H1 (cell line): ENCODE measurements at regions not wholly inside any gene's neighbourhood (a gene's known extent, or its start where the extent isn't known, plus 50 kb on each side); places are given as distances from the start of the nearest gene placed in this dataset.

Experiments used
- CTCF ChIA-PET: fragments of 300-600 bp; sonication (Branson Sonifier 250); formaldehyde crosslinking; loops from one replicate; lab custom pipeline; 2021; ENCODE audit not compliant: partially characterized antibody; lab: Charles Lee
- POLR2A ChIA-PET: fragments of 300-600 bp; sonication (Branson Sonifier 250); formaldehyde crosslinking; loops from one replicate; lab custom pipeline; 2021; ENCODE audit warnings: inconsistent platforms; ENCODE audit not compliant: partially characterized antibody; lab: Charles Lee
- DNase-seq, 2 experiments: peaks; one replicate each; pipeline versions ENCODE4 v3.0.0 to v3.0.0-alpha.2; 2010 to 2022; ENCODE audit warnings: low spot score in 2 of 2, low read depth in 1 of 2, mixed read lengths in 1 of 2
- FAIRE-seq: peaks from 2 replicates; lab custom pipeline; 2011; peaks lifted over from hg19 to GRCh38; lab: Jason Lieb, UNC
- H2AFZ ChIP-seq: 2 replicates; pipeline ENCODE4 v1.8.1; 2012; ENCODE audit warnings: low read length, inconsistent platforms
- H2AK5ac ChIP-seq: 2 replicates; pipeline ENCODE4 v1.6.1; 2013; ENCODE audit warnings: low read depth, low read length
- H2BK120ac ChIP-seq: replicated peaks from 2 replicates; pipeline ENCODE3; 2013; ENCODE audit warnings: low read depth, low read length, inconsistent platforms
- H2BK12ac ChIP-seq: 2 replicates; pipeline ENCODE4 v1.6.1; 2013; ENCODE audit warnings: low read depth, low read length
- H2BK15ac ChIP-seq: 2 replicates; pipeline ENCODE4 v1.6.1; 2013; ENCODE audit warnings: low read length
- H2BK20ac ChIP-seq: 2 replicates; pipeline ENCODE4 v1.6.1; 2013; ENCODE audit warnings: low read length
- H2BK5ac ChIP-seq: 2 replicates; pipeline ENCODE4 v1.6.1; 2013; ENCODE audit warnings: low read depth, low read length
- H3K14ac ChIP-seq: 2 replicates; pipeline ENCODE4 v1.6.1; 2013; ENCODE audit warnings: inconsistent platforms; ENCODE audit not compliant: insufficient read length
- H3K18ac ChIP-seq: 2 replicates; pipeline ENCODE4 v1.6.1; 2013; ENCODE audit warnings: low read length; ENCODE audit errors: extremely low read depth
- H3K23ac ChIP-seq: 2 replicates; pipeline ENCODE4 v1.6.1; 2013; ENCODE audit warnings: inconsistent platforms; ENCODE audit not compliant: insufficient read length
- H3K23me2 ChIP-seq: 2 replicates; pipeline ENCODE4 v1.6.1; 2013; ENCODE audit warnings: low read depth, low read length
- H3K27ac ChIP-seq: 2 replicates; pipeline ENCODE4 v1.6.1; 2011; ENCODE audit warnings: low read depth, low read length, inconsistent platforms
- H3K27me3 ChIP-seq, 4 experiments: replicated peaks in 1 of 4; 1 replicate in 1 of 4; 2 replicates in 3 of 4; pipeline versions ENCODE4 v1.6.1 to v1.8.1; 2011 to 2013; ENCODE audit warnings: low read length in 3 of 4, mild to moderate bottlenecking in 3 of 4, inconsistent platforms in 2 of 4, mixed read lengths in 2 of 4, moderate library complexity in 1 of 4; ENCODE audit not compliant: control insufficient read depth in 3 of 4, insufficient read depth in 3 of 4; ENCODE audit errors: extremely low read depth in 1 of 4
- H3K36me3 ChIP-seq, 4 experiments: 2 replicates each; pipeline versions ENCODE4 v1.6.1 to v1.8.1; 2011 to 2013; ENCODE audit warnings: mild to moderate bottlenecking in 4 of 4, low read length in 3 of 4, moderate library complexity in 2 of 4, control low read depth in 1 of 4, inconsistent platforms in 1 of 4; ENCODE audit not compliant: insufficient read depth in 4 of 4, control insufficient read depth in 2 of 4
- H3K4ac ChIP-seq: replicated peaks from 2 replicates; pipeline ENCODE3; 2013; ENCODE audit warnings: low read length, low read depth, mixed read lengths, inconsistent platforms; ENCODE audit not compliant: insufficient read length
- H3K4me1 ChIP-seq, 4 experiments: replicated peaks in 1 of 4; 1 replicate in 1 of 4; 2 replicates in 3 of 4; pipeline versions ENCODE4 v1.6.1 to v1.8.1; 2011 to 2013; ENCODE audit warnings: low read length in 3 of 4, inconsistent platforms in 2 of 4, mixed read lengths in 1 of 4; ENCODE audit not compliant: insufficient read depth in 4 of 4, control insufficient read depth in 3 of 4
- H3K4me2 ChIP-seq, 2 experiments: 2 replicates each; pipeline versions ENCODE4 v1.6.1 to v1.8.1; 2011 to 2013; ENCODE audit warnings: low read depth in 2 of 2, low read length in 2 of 2, control low read depth in 1 of 2, inconsistent platforms in 1 of 2, mild to moderate bottlenecking in 1 of 2; ENCODE audit not compliant: insufficient read depth in 1 of 2
- H3K4me3 ChIP-seq, 4 experiments: fragments of 200-600, 300-600 bp in 1 of 4; sonication (generic), shearing (Covaris generic), sonication (Bioruptor Twin) in 1 of 4; 2 replicates each; pipeline versions ENCODE4 v1.5.1 to v1.8.1; 2011 to 2016; ENCODE audit warnings: low read length in 4 of 4, low read depth in 3 of 4, control low read depth in 2 of 4, inconsistent platforms in 2 of 4, mild to moderate bottlenecking in 2 of 4, mixed read lengths in 1 of 4, moderate library complexity in 1 of 4; ENCODE audit not compliant: insufficient read depth in 2 of 4; ENCODE audit errors: extremely low read depth in 1 of 4
- H3K56ac ChIP-seq: replicated peaks from 2 replicates; pipeline ENCODE3; 2013; ENCODE audit warnings: low read depth, mild to moderate bottlenecking, mixed read lengths, low read length, inconsistent platforms; ENCODE audit not compliant: insufficient read length
- H3K79me1 ChIP-seq: 2 replicates; pipeline ENCODE4 v1.6.1; 2013; ENCODE audit warnings: low read depth, low read length, control low read depth
- H3K79me2 ChIP-seq, 2 experiments: 2 replicates each; pipeline versions ENCODE4 v1.6.1 to v1.8.1; 2012 to 2013; ENCODE audit warnings: low read length in 2 of 2, mild to moderate bottlenecking in 2 of 2, inconsistent platforms in 1 of 2; ENCODE audit not compliant: insufficient read depth in 2 of 2, control insufficient read depth in 1 of 2
- H3K9ac ChIP-seq, 4 experiments: replicated peaks in 1 of 4; 1 replicate in 1 of 4; 2 replicates in 3 of 4; pipeline versions ENCODE4 v1.6.1 to v1.8.1; 2011 to 2013; ENCODE audit warnings: low read depth in 3 of 4, low read length in 3 of 4, control low read depth in 2 of 4, mild to moderate bottlenecking in 2 of 4, moderate library complexity in 2 of 4, inconsistent platforms in 1 of 4; ENCODE audit errors: extremely low read depth in 1 of 4
- H3K9me3 ChIP-seq, 2 experiments: 2 replicates each; pipeline versions ENCODE4 v1.6.1 to v1.8.1; 2012 to 2013; ENCODE audit warnings: mild to moderate bottlenecking in 2 of 2, moderate library complexity in 2 of 2, control low read depth in 1 of 2, inconsistent platforms in 1 of 2, low read depth in 1 of 2, low read length in 1 of 2, mixed read lengths in 1 of 2; ENCODE audit not compliant: insufficient read depth in 2 of 2
- H4K20me1 ChIP-seq, 2 experiments: replicated peaks in 1 of 2; 2 replicates each; pipeline versions ENCODE3 to v1.8.1; 2011 to 2013; ENCODE audit warnings: inconsistent platforms in 2 of 2, low read length in 2 of 2, mild to moderate bottlenecking in 1 of 2; ENCODE audit not compliant: insufficient read depth in 2 of 2, control insufficient read depth in 1 of 2
- H4K5ac ChIP-seq: 2 replicates; pipeline ENCODE4 v1.6.1; 2013; ENCODE audit warnings: low read length, low read depth, mixed read lengths, inconsistent platforms; ENCODE audit not compliant: insufficient read length
- H4K8ac ChIP-seq: 2 replicates; pipeline ENCODE4 v1.8.0; 2013; ENCODE audit warnings: mild to moderate bottlenecking, moderate library complexity, low read length, inconsistent platforms; ENCODE audit not compliant: insufficient read depth; ENCODE audit errors: extremely low read depth
- H4K91ac ChIP-seq: replicated peaks from 2 replicates; pipeline ENCODE3; 2013; ENCODE audit warnings: low read length, mixed read lengths, inconsistent platforms; ENCODE audit not compliant: insufficient read length
- E2F6 ChIP-seq: IDR thresholded peaks from 2 replicates; pipeline ENCODE4 v1.6.1; 2012; ENCODE audit warnings: inconsistent platforms
- JUND ChIP-seq: IDR thresholded peaks from 2 replicates; pipeline ENCODE4 v1.6.1; 2011; ENCODE audit warnings: mild to moderate bottlenecking, improper control_type of control experiment, low read length
- RXRA ChIP-seq: IDR thresholded peaks from 2 replicates; pipeline ENCODE4 v1.6.1; 2011; ENCODE audit warnings: low read depth, mild to moderate bottlenecking, low read length, moderate library complexity; ENCODE audit not compliant: insufficient read depth
- SP4 ChIP-seq: IDR thresholded peaks from 2 replicates; pipeline ENCODE4 v1.6.1; 2012; ENCODE audit warnings: low read length, inconsistent platforms
- TBP ChIP-seq: IDR thresholded peaks from 2 replicates; pipeline ENCODE4 v1.6.1; 2011; ENCODE audit warnings: low read depth, low read length, improper control_type of control experiment
- TCF12 ChIP-seq: IDR thresholded peaks from 2 replicates; pipeline ENCODE4 v1.6.1; 2011; ENCODE audit warnings: low read depth, mild to moderate bottlenecking, low read length
- TEAD4 ChIP-seq: IDR thresholded peaks from 2 replicates; pipeline ENCODE4 v1.6.1; 2012; ENCODE audit warnings: low read depth, low read length, inconsistent platforms, mixed read lengths
- USF2 ChIP-seq: IDR thresholded peaks from 2 replicates; pipeline ENCODE4 v1.6.1; 2011; ENCODE audit warnings: low read length, improper control_type of control experiment
- WGBS, 2 experiments: shearing (Covaris generic) in 1 of 2; methylation state at CpG; one replicate each; pipeline versions ENCODE4 v1.1.6 to v1.1.7; 2013 to 2015; ENCODE audit warnings: low lambda C conversion rate in 2 of 2, mixed read lengths in 2 of 2, inconsistent platforms in 1 of 2, low coverage in 1 of 2, missing lambda C conversion rate in 1 of 2; ENCODE audit not compliant: insufficient replicate concordance in 2 of 2, insufficient coverage in 1 of 2, insufficient read length in 1 of 2; ENCODE audit errors: extremely low coverage in 1 of 2, missing lambda C conversion rate in 1 of 2; 5-methylcytosine and 5-hydroxymethylcytosine counted together

DNA sequence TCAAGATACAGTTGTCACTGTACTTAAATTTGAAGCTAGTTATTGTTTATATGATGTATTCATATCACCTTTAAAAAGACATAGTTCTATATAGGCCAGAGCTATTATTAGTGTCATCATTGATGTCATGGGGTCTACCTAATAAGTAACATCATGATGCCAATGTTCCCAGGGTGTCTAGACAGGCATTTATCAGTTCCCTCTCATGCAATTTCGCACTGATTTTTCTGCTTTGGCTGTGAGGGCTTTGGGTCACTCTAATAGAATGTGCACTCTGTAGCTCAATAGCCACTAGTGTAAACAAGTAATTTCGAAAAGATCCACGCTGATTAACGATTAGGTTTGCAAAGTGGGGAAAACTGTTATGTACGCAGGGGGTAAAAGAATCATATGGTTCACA is 1651.3 kb downstream of the SLITRK5 start:
- DNase-seq (no peak), FAIRE-seq (no peak)
- no peak for TF ChIP-seq JUND
- no peak for TF ChIP-seq RXRA
- TF ChIP-seq E2F6: no peak
- TF ChIP-seq TCF12: no peak
- TF ChIP-seq TBP: no peak
- TF ChIP-seq TEAD4: no peak
- TF ChIP-seq USF2: no peak
- TF ChIP-seq SP4: no peak
- Histone ChIP-seq H3K27me3 (no peaks in the 10 kb centered on the region), H2AK5ac (no peak overlapping the region), H3K4me1 (no peaks in the 10 kb centered on the region), H3K79me2 (no peaks in the 10 kb centered on the region), H3K56ac (no peak overlapping the region), H3K36me3 (no peaks in the 10 kb centered on the region), H3K9ac (no peak overlapping the region), H4K20me1 (no peaks in the 10 kb centered on the region), H4K8ac (no peak overlapping the region), H3K4ac (no peak overlapping the region), H2BK20ac (no peak overlapping the region), H3K14ac (no peak overlapping the region), H4K5ac (no peak overlapping the region), H2BK120ac (no peak overlapping the region), H3K23me2 (no peaks in the 10 kb centered on the region), H3K9me3 (no peaks in the 10 kb centered on the region), H3K79me1 (no peaks in the 10 kb centered on the region), H3K18ac (no peak overlapping the region), H3K23ac (no peak overlapping the region), H2AFZ (no peak overlapping the region), H3K27ac (no peak overlapping the region), H3K4me2 (no peak overlapping the region), H2BK5ac (no peak overlapping the region), H2BK15ac (no peak overlapping the region), H2BK12ac (no peak overlapping the region), H4K91ac (no peak overlapping the region), H3K4me3 (no peak overlapping the region)
- WGBS, 2 experiments: 96% methylated on average over 5 of the region's 5 CpGs; no CpG with 5 or more reads in 1 of the 2 experiments
- CTCF ChIA-PET: no interaction called here
- POLR2A ChIA-PET: no interaction called here
